WTC11 (cell line): ENCODE measurements at regions not wholly inside any gene's neighbourhood (a gene's known extent, or its start where the extent isn't known, plus 50 kb on each side); places are given as distances from the start of the nearest gene placed in this dataset.

Source experiments
- ATAC-seq: fragments of 200-7000 bp; cut with Tn5 transposase; 2 replicates; pipeline ENCODE4 v1.10.0; 2021; ENCODE audit warnings: mild to moderate bottlenecking, moderate library complexity
- CTCF ChIA-PET: fragments of 300-600 bp; sonication (Branson Sonifier 250); formaldehyde crosslinking; loops from one replicate; lab custom pipeline; 2021; ENCODE audit warnings: antibody characterized with exemption; lab: Charles Lee
- POLR2A ChIA-PET: fragments of 350-600 bp; sonication (Branson Sonifier 250); formaldehyde crosslinking; loops from one replicate; lab custom pipeline; 2021; ENCODE audit warnings: antibody characterized with exemption; lab: Charles Lee
- DNase-seq: peaks from one replicate; pipeline ENCODE4 v3.0.0; 2021; ENCODE audit warnings: low spot score
- H3K27ac Mint-ChIP-seq: 2 replicates; pipeline ENCODE4 v1.8.0; 2021; ENCODE audit warnings: mixed read lengths
- H3K27me3 Mint-ChIP-seq: 2 replicates; pipeline ENCODE4 v1.8.0; 2021; ENCODE audit warnings: low read depth, mild to moderate bottlenecking, moderate library complexity, mixed read lengths
- H3K36me3 Mint-ChIP-seq: 2 replicates; pipeline ENCODE4 v1.8.0; 2021; ENCODE audit warnings: mixed read lengths
- H3K4me1 Mint-ChIP-seq: 2 replicates; pipeline ENCODE4 v1.8.0; 2022; ENCODE audit warnings: mixed read lengths
- H3K4me3 Mint-ChIP-seq: 2 replicates; pipeline ENCODE4 v1.8.0; 2021; ENCODE audit warnings: mild to moderate bottlenecking, moderate library complexity, mixed read lengths
- H3K9me3 Mint-ChIP-seq: 2 replicates; pipeline ENCODE4 v1.8.0; 2021; ENCODE audit warnings: mixed read lengths
- CREB1 ChIP-seq: sonication (generic); formaldehyde crosslinking; IDR thresholded peaks from 2 replicates; pipeline ENCODE4 v1.8.0; 2023; ENCODE audit warnings: mild to moderate bottlenecking, missing genetic modification reagents
- FOXK1 ChIP-seq: sonication (generic); formaldehyde crosslinking; IDR thresholded peaks from 2 replicates; pipeline ENCODE4 v1.8.0; 2022; ENCODE audit warnings: mild to moderate bottlenecking, moderate library complexity, missing genetic modification reagents
- GABPB1 ChIP-seq: sonication (generic); formaldehyde crosslinking; IDR thresholded peaks from 2 replicates; pipeline ENCODE4 v1.8.1; 2023; ENCODE audit warnings: mild to moderate bottlenecking, missing genetic modification reagents
- IRF2 ChIP-seq: sonication (generic); formaldehyde crosslinking; IDR thresholded peaks from 2 replicates; pipeline ENCODE4 v1.8.0; 2022; ENCODE audit warnings: low read depth, missing genetic modification reagents, borderline replicate concordance
- JAZF1 ChIP-seq: fragments of 250-450 bp; sonication (Bioruptor Pico); IDR thresholded peaks from 2 replicates; pipeline ENCODE4 v1.9.0; 2021; ENCODE audit warnings: moderate library complexity, mild to moderate bottlenecking, inconsistent platforms
- TEAD4 ChIP-seq: sonication (generic); formaldehyde crosslinking; IDR thresholded peaks from 2 replicates; pipeline ENCODE4 v1.8.0; 2022; ENCODE audit warnings: mild to moderate bottlenecking, missing genetic modification reagents
- ZNF232 ChIP-seq: sonication (generic); formaldehyde crosslinking; IDR thresholded peaks from 2 replicates; pipeline ENCODE4 v1.8.0; 2022; ENCODE audit warnings: mild to moderate bottlenecking, missing genetic modification reagents
- ZNF317 ChIP-seq: sonication (generic); formaldehyde crosslinking; IDR thresholded peaks from 2 replicates; pipeline ENCODE4 v1.8.1; 2023; ENCODE audit warnings: low read depth, mild to moderate bottlenecking, moderate library complexity, missing genetic modification reagents, borderline replicate concordance
- ZNF416 ChIP-seq: fragments of 250-450 bp; sonication (Bioruptor Pico); IDR thresholded peaks from 2 replicates; pipeline ENCODE4 v1.9.0; 2021; ENCODE audit warnings: mild to moderate bottlenecking, inconsistent platforms
- TF ChIP-seq, protein P1 (sequence below): fragments of 250-450 bp; sonication (Bioruptor Pico); IDR thresholded peaks from 2 replicates; pipeline ENCODE4 v1.9.0; 2021; ENCODE audit warnings: mild to moderate bottlenecking
- TF ChIP-seq, protein P2 (sequence below): sonication (generic); formaldehyde crosslinking; IDR thresholded peaks from 2 replicates; pipeline ENCODE4 v1.8.1; 2023; ENCODE audit warnings: mild to moderate bottlenecking, missing genetic modification reagents, moderate library complexity

DNA sequence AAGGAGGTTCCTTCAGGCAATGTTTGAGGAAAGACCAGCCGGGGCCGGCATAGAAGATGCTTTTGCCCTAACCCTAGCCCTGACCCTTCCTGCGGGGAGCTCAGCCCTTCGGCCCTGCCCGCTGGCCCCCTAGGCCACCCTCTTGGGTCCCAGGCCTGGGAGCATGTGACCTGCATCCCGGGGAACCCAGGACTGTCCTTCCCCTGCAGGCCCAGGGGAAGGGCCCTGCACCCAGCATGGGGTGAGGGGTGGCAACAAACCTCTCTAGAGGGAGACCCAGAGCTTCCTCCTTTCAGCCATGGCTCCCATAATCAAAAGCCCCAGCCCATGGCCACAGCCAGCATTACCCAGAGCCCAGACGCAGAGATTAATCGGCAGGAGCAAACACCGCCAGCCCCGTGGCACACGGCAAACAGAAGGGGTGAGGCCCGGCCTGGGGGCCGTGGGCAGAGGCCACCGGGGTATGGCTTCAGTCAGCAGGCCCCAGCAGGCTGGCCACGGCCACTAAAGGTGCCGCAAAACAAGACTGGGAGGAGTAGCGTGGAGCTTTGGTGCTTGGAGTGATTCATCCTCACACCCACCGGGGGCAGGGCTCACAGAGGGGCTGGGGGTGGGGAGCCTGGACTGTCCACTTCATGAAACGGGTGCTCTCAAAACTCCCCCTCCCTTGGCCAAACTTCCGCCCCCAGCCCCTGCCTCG lies 61.6 kb upstream of the HPCAL1 start (continued):
- TF ChIP-seq, protein P1, sequence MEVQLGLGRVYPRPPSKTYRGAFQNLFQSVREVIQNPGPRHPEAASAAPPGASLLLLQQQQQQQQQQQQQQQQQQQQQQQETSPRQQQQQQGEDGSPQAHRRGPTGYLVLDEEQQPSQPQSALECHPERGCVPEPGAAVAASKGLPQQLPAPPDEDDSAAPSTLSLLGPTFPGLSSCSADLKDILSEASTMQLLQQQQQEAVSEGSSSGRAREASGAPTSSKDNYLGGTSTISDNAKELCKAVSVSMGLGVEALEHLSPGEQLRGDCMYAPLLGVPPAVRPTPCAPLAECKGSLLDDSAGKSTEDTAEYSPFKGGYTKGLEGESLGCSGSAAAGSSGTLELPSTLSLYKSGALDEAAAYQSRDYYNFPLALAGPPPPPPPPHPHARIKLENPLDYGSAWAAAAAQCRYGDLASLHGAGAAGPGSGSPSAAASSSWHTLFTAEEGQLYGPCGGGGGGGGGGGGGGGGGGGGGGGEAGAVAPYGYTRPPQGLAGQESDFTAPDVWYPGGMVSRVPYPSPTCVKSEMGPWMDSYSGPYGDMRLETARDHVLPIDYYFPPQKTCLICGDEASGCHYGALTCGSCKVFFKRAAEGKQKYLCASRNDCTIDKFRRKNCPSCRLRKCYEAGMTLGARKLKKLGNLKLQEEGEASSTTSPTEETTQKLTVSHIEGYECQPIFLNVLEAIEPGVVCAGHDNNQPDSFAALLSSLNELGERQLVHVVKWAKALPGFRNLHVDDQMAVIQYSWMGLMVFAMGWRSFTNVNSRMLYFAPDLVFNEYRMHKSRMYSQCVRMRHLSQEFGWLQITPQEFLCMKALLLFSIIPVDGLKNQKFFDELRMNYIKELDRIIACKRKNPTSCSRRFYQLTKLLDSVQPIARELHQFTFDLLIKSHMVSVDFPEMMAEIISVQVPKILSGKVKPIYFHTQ (CRISPR knock-in tag) = no peak
- TF ChIP-seq, all 79 proteins: peak for 0

DNA sequence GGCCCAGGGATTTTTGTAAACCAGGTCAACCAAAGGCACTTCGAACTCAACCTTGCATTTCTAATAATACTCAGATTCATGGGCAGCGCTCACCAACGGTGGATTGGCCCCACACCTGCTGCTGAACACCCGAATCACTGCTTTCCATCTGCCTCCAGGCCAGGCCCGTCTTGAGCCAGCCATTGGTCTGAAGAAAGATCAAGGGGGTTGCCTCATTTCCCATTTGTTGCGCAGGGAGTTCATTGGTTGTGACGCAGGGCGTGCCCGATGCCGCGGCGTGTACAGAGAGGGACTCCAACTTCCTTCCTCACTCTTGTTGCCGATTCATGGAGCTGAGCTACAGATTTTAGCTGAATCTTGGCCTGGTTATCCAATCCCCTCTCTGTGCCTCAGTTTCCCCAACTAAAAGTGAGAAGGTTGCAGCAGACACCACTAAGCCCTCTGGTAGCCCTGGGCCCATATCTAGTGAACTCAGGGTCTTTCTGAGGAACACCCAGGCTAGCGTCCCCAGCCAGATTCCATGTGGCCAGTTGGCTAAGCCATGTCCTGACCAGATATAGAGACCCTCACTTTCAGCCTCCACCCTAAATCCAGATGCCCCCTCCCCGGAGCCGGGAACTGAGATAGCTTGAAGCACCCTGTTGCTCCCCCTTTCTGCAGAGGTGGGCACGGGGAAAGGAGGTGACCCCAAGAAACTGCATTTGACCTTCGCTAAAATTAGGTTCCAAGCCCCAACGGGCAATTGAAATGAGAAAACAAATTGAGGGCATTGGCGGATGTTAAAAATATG lies 60.9 kb upstream of the HPCAL1 start:
- no peak for ATAC-seq
- TF ChIP-seq, protein P2, sequence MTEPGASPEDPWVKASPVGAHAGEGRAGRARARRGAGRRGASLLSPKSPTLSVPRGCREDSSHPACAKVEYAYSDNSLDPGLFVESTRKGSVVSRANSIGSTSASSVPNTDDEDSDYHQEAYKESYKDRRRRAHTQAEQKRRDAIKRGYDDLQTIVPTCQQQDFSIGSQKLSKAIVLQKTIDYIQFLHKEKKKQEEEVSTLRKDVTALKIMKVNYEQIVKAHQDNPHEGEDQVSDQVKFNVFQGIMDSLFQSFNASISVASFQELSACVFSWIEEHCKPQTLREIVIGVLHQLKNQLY (CRISPR knock-in tag) = no peak
- no peak for TF ChIP-seq GABPB1 (CRISPR knock-in tag)
- TF ChIP-seq CREB1 = no peak
- no peak for TF ChIP-seq ZNF232
- TF ChIP-seq TEAD4 (CRISPR knock-in tag) = no peak
- TF ChIP-seq, protein P1 (CRISPR knock-in tag) = no peak
- TF ChIP-seq ZNF416 = no peak
- no peaks in the 10 kb centered on the region for H3K9me3 Mint-ChIP-seq
- ChIA-PET CTCF (interaction anchor here (2.7 kb wide), 1 partner anchor 193 kb away, joined by 14 read pairs; no protein-coding TSS in a partner anchor), POLR2A (no interaction called here)
- DNase-seq = peak; percentile 5
- no peak overlapping the region for H3K4me3 Mint-ChIP-seq
- H3K27ac Mint-ChIP-seq = no peak overlapping the region
- no peaks in the 10 kb centered on the region for H3K27me3 Mint-ChIP-seq
- no peaks in the 10 kb centered on the region for H3K36me3 Mint-ChIP-seq
- no peaks in the 10 kb centered on the region for H3K4me1 Mint-ChIP-seq

DNA sequence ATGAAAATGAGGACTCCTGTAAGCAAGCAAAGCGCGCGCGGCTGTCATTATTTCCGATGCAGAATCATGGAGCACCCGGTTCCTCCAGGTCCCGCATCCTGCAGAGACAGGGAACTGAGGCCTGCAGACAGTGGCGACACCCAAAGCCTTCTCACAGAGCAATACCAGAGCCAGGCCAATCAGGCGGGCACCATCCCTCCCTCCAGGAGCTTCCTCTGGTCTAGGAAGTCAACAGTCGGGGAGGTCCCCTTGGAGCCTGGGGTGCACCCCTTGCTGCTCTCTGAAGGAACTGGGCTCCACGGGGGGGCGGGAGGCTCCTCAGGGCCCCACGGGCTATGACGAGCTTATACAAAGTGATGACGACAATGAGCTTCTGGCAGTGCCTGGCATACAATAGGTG lies 60.3 kb upstream of the HPCAL1 start:
- ChIA-PET CTCF (interaction anchor here (1.7 to 2.0 kb wide), 2 partner anchors 10 to 192 kb away, joined by 3 to 7 read pairs; no protein-coding TSS in a partner anchor), POLR2A (no interaction called here)
- H3K36me3 Mint-ChIP-seq = no peaks in the 10 kb centered on the region
- H3K27ac Mint-ChIP-seq = no peak overlapping the region
- H3K9me3 Mint-ChIP-seq = no peaks in the 10 kb centered on the region
- ATAC-seq (no peak), DNase-seq (peak; percentile 3)
- H3K4me3 Mint-ChIP-seq = no peak overlapping the region
- no peaks in the 10 kb centered on the region for H3K4me1 Mint-ChIP-seq
- no peaks in the 10 kb centered on the region for H3K27me3 Mint-ChIP-seq
- no peak for TF ChIP-seq FOXK1
- no peak for TF ChIP-seq JAZF1
- TF ChIP-seq IRF2 (CRISPR knock-in tag) = no peak
- TF ChIP-seq ZNF317 (CRISPR knock-in tag) = no peak
